ENCODE measurements at regions not wholly inside any gene's neighbourhood (a gene's known extent, or its start where the extent isn't known, plus 50 kb on each side); places are given as distances from the start of the nearest gene placed in this dataset.
"Not testable (repeated sequence)": the region's sequence is repeated elsewhere in the genome, so short reads cannot be mapped to it uniquely, and the experiment has no call there.

DNA sequence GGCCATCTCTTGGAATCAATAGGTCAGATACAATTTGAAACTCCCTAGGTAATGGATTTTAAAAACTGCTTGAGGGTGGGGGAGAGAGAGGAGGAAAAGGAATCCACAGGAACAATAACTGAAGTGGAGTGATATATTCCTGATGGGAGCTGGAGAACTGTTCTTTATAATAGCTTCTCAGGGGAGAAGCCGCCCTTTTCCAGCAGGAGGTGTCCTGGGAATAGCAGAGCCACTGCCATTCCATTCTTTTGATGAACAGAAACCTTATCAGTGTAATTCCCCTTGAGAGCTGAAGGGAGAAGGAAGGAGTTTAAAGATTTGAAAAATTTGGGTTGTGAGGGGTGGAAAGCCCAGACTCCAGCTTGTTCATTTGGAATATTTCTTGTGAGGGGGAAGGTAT lies 504.9 kb upstream of the DPH6 start:
- intact Hi-C loops (cut with DNase I): no loop called here
- no peak overlapping the region for H3K27ac ChIP-seq
- no peaks in the 10 kb centered on the region for H3K36me3 ChIP-seq
- TF ChIP-seq CTCF (IDR thresholded peaks at IDR 0.05): no peak
- TF ChIP-seq POLR2A (IDR thresholded peaks at IDR 0.05): no peak
- no peak overlapping the region for H3K4me3 ChIP-seq
- DNase-seq: no peak
- H3K9me3 ChIP-seq: no peaks in the 10 kb centered on the region
- WGBS, 2 donors: 55 to 83% methylated on average over 1 of the region's 1 CpG
- H3K27me3 ChIP-seq: no peaks in the 10 kb centered on the region
- H3K4me1 ChIP-seq: no peaks in the 10 kb centered on the region

GRCh38 chr15:36052641-36053040 lies 506.7 kb upstream of the DPH6 start:
- 21 to 57% methylated on average over 1 of the region's 1 CpG for WGBS, 2 donors
- H3K4me3 ChIP-seq; H3K27ac ChIP-seq; H3K27me3 ChIP-seq; H3K4me1 ChIP-seq; DNase-seq; H3K9me3 ChIP-seq; intact Hi-C loops (cut with DNase I); H3K36me3 ChIP-seq: not testable (repeated sequence)

GRCh38 chr15:36053746-36054145 lies 507.8 kb upstream of the DPH6 start:
- Histone ChIP-seq H3K4me1 (no peaks in the 10 kb centered on the region), H3K27me3 (no peaks in the 10 kb centered on the region), H3K9me3 (no peaks in the 10 kb centered on the region), H3K27ac (no peak overlapping the region), H3K36me3 (no peaks in the 10 kb centered on the region), H3K4me3 (no peak overlapping the region)
- WGBS, 2 donors: 39 to 53% methylated on average over 1 of the region's 1 CpG
- no peak for DNase-seq
- intact Hi-C loops (cut with DNase I): no loop called here
- TF ChIP-seq POLR2A (IDR thresholded peaks at IDR 0.05): no peak
- TF ChIP-seq CTCF (IDR thresholded peaks at IDR 0.05): no peak

GRCh38 chr15:36059596-36059995 lies 513.6 kb upstream of the DPH6 start:
- TF ChIP-seq CTCF (IDR thresholded peaks at IDR 0.05): no peak
- TF ChIP-seq POLR2A (IDR thresholded peaks at IDR 0.05): no peak
- 64 to 85% methylated on average over 3 of the region's 3 CpGs for WGBS, 2 donors
- no peak overlapping the region for H3K27ac ChIP-seq

GRCh38 chr15:36062357-36062756 lies 516.4 kb upstream of the DPH6 start:
- 84 to 88% methylated on average over 4 of the region's 4 CpGs for WGBS, 2 donors
- Histone ChIP-seq H3K9me3 (no peaks in the 10 kb centered on the region), H3K27me3 (no peaks in the 10 kb centered on the region), H3K27ac (no peak overlapping the region), H3K36me3 (no peaks in the 10 kb centered on the region), H3K4me1 (peaks cover 0 to 6% (median 0%) of the 10 kb centered on the region in 3 donors), H3K4me3 (no peak overlapping the region)
- no peak for DNase-seq
- intact Hi-C loops (cut with DNase I): no loop called here
- TF ChIP-seq CTCF (IDR thresholded peaks at IDR 0.05) (no peak), POLR2A (IDR thresholded peaks at IDR 0.05) (no peak)

More at GRCh38 chr15:36059596-36059995, 513.6 kb upstream of the DPH6 start:
- intact Hi-C loops (cut with DNase I): no loop called here
- Histone ChIP-seq H3K27me3 (no peaks in the 10 kb centered on the region), H3K4me3 (no peak overlapping the region), H3K4me1 (no peaks in the 10 kb centered on the region), H3K9me3 (no peaks in the 10 kb centered on the region), H3K36me3 (no peaks in the 10 kb centered on the region)
- DNase-seq: no peak

DNA sequence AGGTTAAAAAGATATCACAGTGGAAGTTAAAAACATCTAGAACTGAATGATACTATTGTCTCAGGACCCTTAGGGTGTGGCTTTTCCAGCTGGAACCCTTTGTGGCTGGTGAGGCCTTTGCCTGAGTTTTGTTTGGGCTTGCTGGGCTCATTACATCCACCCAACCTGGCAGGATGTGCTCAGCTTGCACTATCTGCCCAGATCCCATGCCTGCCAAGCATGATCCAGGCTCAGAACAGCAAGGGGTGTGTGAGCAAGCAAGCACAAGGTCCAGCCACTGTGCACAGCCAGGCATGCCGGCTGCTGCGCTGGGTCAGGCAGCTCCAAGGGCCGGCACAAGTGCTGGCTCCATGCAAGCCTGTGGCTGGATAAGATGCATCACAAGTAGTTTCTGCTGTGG lies 512.7 kb upstream of the CDIN1 start:
- no peaks in the 10 kb centered on the region for H3K9me3 ChIP-seq
- no peak for TF ChIP-seq CTCF (IDR thresholded peaks at IDR 0.05)
- no peak for TF ChIP-seq POLR2A (IDR thresholded peaks at IDR 0.05)
- intact Hi-C loops (cut with DNase I): no loop called here
- H3K36me3 ChIP-seq: no peaks in the 10 kb centered on the region
- H3K4me3 ChIP-seq: no peak overlapping the region
- no peaks in the 10 kb centered on the region for H3K27me3 ChIP-seq
- no peak overlapping the region for H3K27ac ChIP-seq
- 0% methylated on average over 2 of the region's 3 CpGs; no CpG with 5 or more reads in 1 of the 2 donors for WGBS, 2 donors
- DNase-seq: no peak
- H3K4me1 ChIP-seq: peaks cover 0 to 6% (median 0%) of the 10 kb centered on the region in 3 donors

All from esophagus squamous epithelium (tissue), 5 donors.